GM21576 (cell line): ENCODE measurements at regions not wholly inside any gene's neighbourhood (a gene's known extent, or its start where the extent isn't known, plus 50 kb on each side); places are given as distances from the start of the nearest gene placed in this dataset.

Source experiments
- ATAC-seq: cut with Tn5 transposase; IDR thresholded peaks from one replicate; pipeline ENCODE4 v1.9.1; 2021; ENCODE audit warnings: mild to moderate bottlenecking, moderate library complexity; ENCODE audit not compliant: unreplicated experiment

- ATAC-seq: no peak
These were observed 241.7 kb downstream of the EPHA4 start for GRCh38 chr2:221330436-221330835.

- ATAC-seq: no peak
These were observed 237.5 kb downstream of the EPHA4 start for GRCh38 chr2:221334481-221335218.

GRCh38 chr2:221335219-221335752 is 236.8 kb downstream of the EPHA4 start:
- ATAC-seq: no peak

DNA sequence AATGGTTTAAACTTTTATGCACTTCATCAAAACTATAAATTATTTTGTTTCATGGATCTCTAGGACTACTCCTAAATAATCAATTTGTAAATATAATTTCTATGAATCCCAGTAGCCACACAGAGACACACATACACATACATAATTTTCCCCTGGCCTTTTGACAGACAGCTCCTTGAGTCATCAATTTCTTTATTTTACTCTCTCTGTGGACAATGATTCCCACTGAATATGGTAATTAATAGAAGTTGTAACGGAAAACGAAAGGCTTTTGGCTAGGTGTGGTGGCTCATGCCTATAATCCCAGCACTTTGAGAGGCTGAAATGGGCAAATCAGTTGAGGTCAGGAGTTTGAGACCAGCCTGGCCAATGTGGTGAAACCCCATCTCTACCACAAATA is 235.1 kb downstream of the EPHA4 start:
- no peak for ATAC-seq

- no peak for ATAC-seq
These were observed 234.0 kb downstream of the EPHA4 start for GRCh38 chr2:221337957-221338685.

DNA sequence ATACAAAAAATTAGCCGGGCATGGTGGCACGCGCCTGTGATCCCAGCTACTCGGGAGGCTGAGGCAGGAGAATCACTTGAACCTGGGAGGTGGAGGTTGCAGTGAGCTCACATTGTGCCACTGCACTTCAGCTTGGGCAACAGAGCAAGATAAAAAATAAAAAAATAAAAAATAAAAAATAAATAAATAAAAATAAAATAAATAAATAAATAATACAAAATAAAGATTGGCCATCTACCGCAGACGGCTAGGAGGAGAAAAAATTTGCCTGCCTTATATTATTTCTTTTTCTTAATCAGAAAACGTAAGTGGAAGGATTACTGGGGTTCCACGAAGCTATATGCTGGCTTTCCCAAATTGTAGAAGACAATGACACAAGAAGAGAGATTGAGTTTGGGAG is 229.7 kb downstream of the EPHA4 start:
- ATAC-seq: no peak

- peak; percentile 60 for ATAC-seq
These were observed 228.6 kb downstream of the EPHA4 start for GRCh38 chr2:221343524-221343923.

DNA sequence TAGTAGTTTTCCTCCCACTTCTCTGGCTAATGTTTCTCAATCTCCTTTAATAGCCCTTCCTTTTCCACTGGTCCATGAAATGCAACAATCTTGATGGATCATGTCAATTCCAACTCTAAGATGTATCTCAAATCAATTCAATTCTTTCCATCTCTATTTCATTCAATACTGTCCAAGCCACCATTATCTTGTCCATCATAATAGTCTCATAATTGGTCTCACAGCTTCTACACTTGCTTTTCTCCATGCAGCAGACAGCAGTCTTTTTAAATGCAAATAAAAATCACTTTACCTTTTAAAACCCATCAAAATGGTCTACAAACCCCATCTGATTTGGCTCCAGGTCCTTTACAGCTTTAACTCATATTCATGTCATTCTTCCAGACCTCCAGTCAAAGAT is 226.6 kb downstream of the EPHA4 start:
- ATAC-seq: no peak

GRCh38 chr2:221346411-221346810 is 225.7 kb downstream of the EPHA4 start:
- ATAC-seq: no peak

- no peak for ATAC-seq
These were observed 224.6 kb downstream of the EPHA4 start for GRCh38 chr2:221347471-221347870.

GRCh38 chr2:221350616-221351015 is 221.5 kb downstream of the EPHA4 start:
- ATAC-seq: no peak

DNA sequence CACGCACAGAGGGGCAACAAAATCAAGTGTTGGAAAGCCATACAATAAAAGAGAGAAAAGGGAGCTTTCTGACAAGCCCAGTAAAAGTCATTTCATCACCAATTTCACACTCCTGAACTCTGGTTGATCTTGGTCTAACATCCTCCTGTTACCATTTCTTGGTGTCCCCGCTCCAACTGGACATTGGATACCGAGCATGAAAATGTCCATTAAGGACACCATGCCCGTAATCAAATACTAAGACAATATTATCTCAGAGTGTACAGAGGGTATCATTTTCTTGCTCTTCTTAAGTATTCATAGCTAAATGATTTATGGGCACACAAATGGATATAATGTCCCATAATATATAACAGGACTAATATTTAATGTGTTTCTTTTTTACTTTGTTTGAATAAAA is 218.9 kb downstream of the EPHA4 start:
- ATAC-seq: no peak

GRCh38 chr2:221360312-221360711 is 211.8 kb downstream of the EPHA4 start:
- no peak for ATAC-seq

GRCh38 chr2:221360742-221361141 is 211.4 kb downstream of the EPHA4 start:
- no peak for ATAC-seq

DNA sequence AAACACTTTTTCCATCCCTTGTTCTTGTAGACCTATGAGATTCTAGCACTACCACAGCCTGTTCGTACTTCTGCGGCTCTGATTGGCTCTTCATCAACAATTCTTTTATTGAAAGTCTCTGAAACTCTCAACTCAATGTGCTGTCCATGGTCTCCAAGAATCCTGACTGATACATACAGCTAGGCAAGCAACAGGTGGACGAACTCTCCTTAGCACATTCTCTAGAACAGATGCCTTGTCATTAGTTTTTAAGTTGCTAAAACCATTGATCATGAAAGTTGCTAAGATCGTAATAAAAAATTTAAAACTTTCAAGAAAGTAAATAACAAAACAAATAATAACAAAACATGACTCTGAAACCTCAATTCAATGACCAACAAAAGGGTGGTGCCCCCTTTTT is 210.5 kb downstream of the EPHA4 start:
- ATAC-seq: no peak

DNA sequence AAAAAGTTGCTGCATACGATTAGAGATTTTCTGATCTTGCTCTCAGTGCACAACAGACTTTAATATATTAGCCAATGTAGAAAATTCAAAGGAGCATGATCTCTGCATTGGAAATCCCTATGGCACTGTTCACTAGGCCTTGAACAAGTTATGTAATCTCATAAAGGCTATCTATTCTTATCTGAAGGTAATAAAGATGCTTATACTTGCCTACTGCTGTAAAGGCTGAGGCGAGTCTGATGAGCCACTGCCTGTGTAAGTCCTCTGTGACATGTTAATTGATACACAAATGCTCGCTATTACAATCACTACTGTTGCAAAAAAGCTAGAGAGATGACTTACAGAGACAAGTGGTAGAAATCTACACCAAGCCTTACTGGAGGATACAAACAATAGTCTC is 207.4 kb downstream of the EPHA4 start:
- ATAC-seq: no peak
